ENCODE measurements at regions not wholly inside any gene's neighbourhood (a gene's known extent, or its start where the extent isn't known, plus 50 kb on each side); places are given as distances from the start of the nearest gene placed in this dataset.

DNA sequence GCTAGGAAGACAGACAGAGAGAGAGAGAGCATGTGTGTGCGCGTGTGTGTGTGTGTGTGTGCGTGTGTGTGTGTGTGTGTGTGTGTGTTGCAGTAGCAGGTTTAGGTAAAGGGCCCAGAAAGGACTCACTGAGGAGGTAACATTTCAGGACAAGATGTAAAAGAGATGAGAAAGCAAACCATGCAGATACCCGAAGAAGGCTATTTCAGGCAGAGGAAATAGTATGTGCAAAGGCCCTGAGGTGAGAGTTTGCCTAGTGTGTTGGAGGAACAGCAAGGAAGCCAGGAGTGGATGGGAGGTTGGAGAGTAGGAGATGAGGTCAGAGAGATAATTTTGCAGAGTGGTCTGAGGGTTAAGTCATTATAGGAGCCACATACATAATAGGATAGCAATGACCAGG is 754.3 kb upstream of the TBX3 start:
- no peak for TF ChIP-seq CTCF (IDR thresholded peaks at IDR 0.05; ENCODE audit: low read depth, low read length)
- in situ Hi-C loops (cut with HindIII; ENCODE audit: low sequenced_read_pairs) = no loop called here

GRCh38 chr12:115437061-115437567 is 753.1 kb upstream of the TBX3 start:
- H3K4me3 ChIP-seq (ENCODE audit: low read depth, low read length) = no peak overlapping the region
- no peak for DNase-seq (ENCODE audit: low read depth, low spot score)
- no peak for TF ChIP-seq CTCF (IDR thresholded peaks at IDR 0.05; ENCODE audit: low read depth, low read length)
- in situ Hi-C loops (cut with HindIII; ENCODE audit: low sequenced_read_pairs) = no loop called here

More for the DNA sequence above, 754.3 kb upstream of the TBX3 start:
- H3K4me3 ChIP-seq (ENCODE audit: low read depth, low read length) = no peak overlapping the region
- DNase-seq (ENCODE audit: low read depth, low spot score) = no peak

GRCh38 chr12:115433014-115433634 is 749.1 kb upstream of the TBX3 start:
- in situ Hi-C loops (cut with HindIII; ENCODE audit: low sequenced_read_pairs) = no loop called here
- TF ChIP-seq CTCF (IDR thresholded peaks at IDR 0.05; ENCODE audit: low read depth, low read length) = no peak
- DNase-seq (ENCODE audit: low read depth, low spot score) = no peak
- no peak overlapping the region for H3K4me3 ChIP-seq (ENCODE audit: low read depth, low read length)

GRCh38 chr12:115430636-115431035 is 746.7 kb upstream of the TBX3 start:
- DNase-seq (ENCODE audit: low read depth, low spot score) = no peak
- H3K4me3 ChIP-seq (ENCODE audit: low read depth, low read length) = no peak overlapping the region
- in situ Hi-C loops (cut with HindIII; ENCODE audit: low sequenced_read_pairs) = no loop called here
- no peak for TF ChIP-seq CTCF (IDR thresholded peaks at IDR 0.05; ENCODE audit: low read depth, low read length)

GRCh38 chr12:115426732-115427131 is 742.8 kb upstream of the TBX3 start:
- in situ Hi-C loops (cut with HindIII; ENCODE audit: low sequenced_read_pairs) = no loop called here
- no peak for TF ChIP-seq CTCF (IDR thresholded peaks at IDR 0.05; ENCODE audit: low read depth, low read length)
- H3K4me3 ChIP-seq (ENCODE audit: low read depth, low read length) = no peak overlapping the region
- DNase-seq (ENCODE audit: low read depth, low spot score) = no peak

DNA sequence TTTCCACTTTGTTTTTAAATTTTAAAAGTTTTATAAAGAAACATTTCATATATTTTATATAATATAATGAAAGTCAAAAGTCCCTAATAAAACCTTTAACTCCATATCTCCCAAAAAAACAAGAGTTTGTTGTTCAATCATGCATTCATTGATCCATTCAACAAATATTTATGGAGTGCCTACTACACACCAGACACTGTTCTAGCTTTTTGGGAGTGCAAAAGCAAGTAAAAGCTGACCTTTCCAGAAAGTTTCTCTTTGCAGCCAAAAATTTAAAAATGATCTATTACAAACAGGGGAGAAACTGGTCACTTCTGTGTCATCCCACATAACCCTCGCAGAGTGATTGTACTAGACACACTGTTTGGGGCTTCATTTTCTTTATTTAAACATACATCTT is 740.0 kb upstream of the TBX3 start:
- TF ChIP-seq CTCF (IDR thresholded peaks at IDR 0.05; ENCODE audit: low read depth, low read length) = no peak
- H3K4me3 ChIP-seq (ENCODE audit: low read depth, low read length) = no peak overlapping the region
- no peak for DNase-seq (ENCODE audit: low read depth, low spot score)
- in situ Hi-C loops (cut with HindIII; ENCODE audit: low sequenced_read_pairs) = no loop called here

Measured in astrocyte of the spinal cord (primary cell).